ENCODE measurements at regions not wholly inside any gene's neighbourhood (a gene's known extent, or its start where the extent isn't known, plus 50 kb on each side); places are given as distances from the start of the nearest gene placed in this dataset.

DNA sequence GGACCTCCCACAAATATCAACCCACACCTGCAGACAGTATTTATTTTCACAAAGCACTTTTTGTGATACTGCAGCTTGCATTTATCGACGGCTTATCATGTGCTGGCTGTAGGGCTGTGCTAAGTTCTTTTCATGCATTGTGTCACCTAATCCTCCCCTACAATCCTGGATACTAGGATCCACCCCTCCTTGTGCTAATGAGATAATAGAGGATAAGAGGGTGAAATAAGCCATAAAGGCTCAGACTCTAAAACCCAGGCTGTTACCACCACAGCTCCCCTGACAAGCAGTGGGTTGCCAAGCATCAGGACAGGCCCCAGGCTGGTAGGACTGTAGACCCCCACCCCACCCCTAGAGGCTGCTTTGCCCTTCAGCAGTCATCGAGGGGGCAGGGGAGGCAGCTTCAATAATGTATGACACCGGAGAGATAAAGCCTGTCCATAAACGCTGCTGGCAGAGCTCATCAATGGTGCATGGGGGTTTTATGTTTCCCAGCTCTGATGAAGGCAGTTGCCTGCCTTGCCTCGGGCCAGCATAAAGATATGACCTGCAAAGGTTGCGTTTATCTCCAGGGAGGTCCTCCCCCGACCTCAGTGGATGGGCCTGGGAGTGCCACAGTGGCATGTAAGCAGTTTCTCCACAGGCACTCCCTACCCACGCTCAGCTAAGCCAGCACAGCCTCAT is 73.9 kb upstream of the C16orf82 start:
- H3K27me3 Mint-ChIP-seq: peaks cover 31% of the 10 kb centered on the region
- no peak for ATAC-seq (ENCODE audit: poor library complexity)
- ChIA-PET CTCF (no interaction called here), POLR2A (no interaction called here)
- intact Hi-C loops (cut with DNase I, micrococcal nuclease): no loop called here
- no peaks in the 10 kb centered on the region for H3K4me1 ChIP-seq (ENCODE audit: insufficient read depth, low read length)
- H3K4me3 ChIP-seq (ENCODE audit: low read length): no peak overlapping the region
- H3K27ac ChIP-seq (ENCODE audit: low read depth in 1 of 2, low read length in 2 of 2): no peak overlapping the region
- H3K4me3 Mint-ChIP-seq: no peak overlapping the region
- no peaks in the 10 kb centered on the region for H3K36me3 Mint-ChIP-seq (ENCODE audit: low read depth)
- H3K9me3 ChIP-seq (ENCODE audit: control insufficient read depth in 1 of 2, insufficient read depth in 1 of 2, low read length in 2 of 2): no peaks in the 10 kb centered on the region
- peaks cover 0 to 2% of the 10 kb centered on the region in 2 experiments for H3K27me3 ChIP-seq (ENCODE audit: control insufficient read depth in 1 of 2, insufficient read depth in 2 of 2, low read length in 2 of 2)
- H3K9me3 Mint-ChIP-seq: peaks cover 2% of the 10 kb centered on the region
- TF ChIP-seq, protein P1, sequence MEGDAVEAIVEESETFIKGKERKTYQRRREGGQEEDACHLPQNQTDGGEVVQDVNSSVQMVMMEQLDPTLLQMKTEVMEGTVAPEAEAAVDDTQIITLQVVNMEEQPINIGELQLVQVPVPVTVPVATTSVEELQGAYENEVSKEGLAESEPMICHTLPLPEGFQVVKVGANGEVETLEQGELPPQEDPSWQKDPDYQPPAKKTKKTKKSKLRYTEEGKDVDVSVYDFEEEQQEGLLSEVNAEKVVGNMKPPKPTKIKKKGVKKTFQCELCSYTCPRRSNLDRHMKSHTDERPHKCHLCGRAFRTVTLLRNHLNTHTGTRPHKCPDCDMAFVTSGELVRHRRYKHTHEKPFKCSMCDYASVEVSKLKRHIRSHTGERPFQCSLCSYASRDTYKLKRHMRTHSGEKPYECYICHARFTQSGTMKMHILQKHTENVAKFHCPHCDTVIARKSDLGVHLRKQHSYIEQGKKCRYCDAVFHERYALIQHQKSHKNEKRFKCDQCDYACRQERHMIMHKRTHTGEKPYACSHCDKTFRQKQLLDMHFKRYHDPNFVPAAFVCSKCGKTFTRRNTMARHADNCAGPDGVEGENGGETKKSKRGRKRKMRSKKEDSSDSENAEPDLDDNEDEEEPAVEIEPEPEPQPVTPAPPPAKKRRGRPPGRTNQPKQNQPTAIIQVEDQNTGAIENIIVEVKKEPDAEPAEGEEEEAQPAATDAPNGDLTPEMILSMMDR (IDR thresholded peaks at IDR 0.05): no peak
- no peaks in the 10 kb centered on the region for H3K36me3 ChIP-seq (ENCODE audit: insufficient read depth, low read length)
- H3K27ac Mint-ChIP-seq: no peak overlapping the region
- no peak for DNase-seq
- H3K4me1 Mint-ChIP-seq (ENCODE audit: low read depth): no peaks in the 10 kb centered on the region

DNA sequence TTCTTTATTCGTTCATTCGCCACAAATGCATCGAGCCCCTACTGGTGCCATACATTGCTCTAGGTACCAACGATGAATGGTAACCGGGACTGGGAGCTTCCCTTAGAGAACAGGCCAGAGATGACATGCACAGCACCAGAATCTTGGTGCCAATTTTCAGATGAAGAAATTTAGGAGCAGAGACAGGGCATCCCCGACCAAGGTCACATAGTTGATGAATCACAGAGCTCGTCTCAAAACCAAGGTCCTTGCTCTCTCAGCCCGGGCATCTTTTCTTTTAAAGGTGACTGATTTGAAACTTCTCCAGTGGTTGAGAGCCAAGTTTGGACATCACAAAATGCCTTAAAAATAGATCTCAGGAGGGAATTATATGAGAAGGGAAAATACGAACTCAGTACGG is 73.2 kb upstream of the C16orf82 start:
- Mint-ChIP-seq H3K4me1 (ENCODE audit: low read depth) (no peaks in the 10 kb centered on the region), H3K4me3 (no peak overlapping the region), H3K9me3 (peaks cover 2% of the 10 kb centered on the region), H3K27ac (no peak overlapping the region), H3K36me3 (ENCODE audit: low read depth) (no peaks in the 10 kb centered on the region), H3K27me3 (peaks cover 35% of the 10 kb centered on the region)
- Histone ChIP-seq H3K4me3 (ENCODE audit: low read length) (no peak overlapping the region), H3K27ac (ENCODE audit: low read depth in 1 of 2, low read length in 2 of 2) (no peak overlapping the region), H3K9me3 (ENCODE audit: control insufficient read depth in 1 of 2, insufficient read depth in 1 of 2, low read length in 2 of 2) (no peaks in the 10 kb centered on the region), H3K36me3 (ENCODE audit: insufficient read depth, low read length) (no peaks in the 10 kb centered on the region), H3K4me1 (ENCODE audit: insufficient read depth, low read length) (no peaks in the 10 kb centered on the region), H3K27me3 (ENCODE audit: control insufficient read depth in 1 of 2, insufficient read depth in 2 of 2, low read length in 2 of 2) (peaks cover 2 to 6% of the 10 kb centered on the region in 2 experiments)
- intact Hi-C loops (cut with DNase I, micrococcal nuclease): no loop called here
- TF ChIP-seq, protein P1 (IDR thresholded peaks at IDR 0.05): no peak
- DNase-seq (no peak), ATAC-seq (ENCODE audit: poor library complexity) (no peak)
- ChIA-PET POLR2A (no interaction called here), CTCF (no interaction called here)

DNA sequence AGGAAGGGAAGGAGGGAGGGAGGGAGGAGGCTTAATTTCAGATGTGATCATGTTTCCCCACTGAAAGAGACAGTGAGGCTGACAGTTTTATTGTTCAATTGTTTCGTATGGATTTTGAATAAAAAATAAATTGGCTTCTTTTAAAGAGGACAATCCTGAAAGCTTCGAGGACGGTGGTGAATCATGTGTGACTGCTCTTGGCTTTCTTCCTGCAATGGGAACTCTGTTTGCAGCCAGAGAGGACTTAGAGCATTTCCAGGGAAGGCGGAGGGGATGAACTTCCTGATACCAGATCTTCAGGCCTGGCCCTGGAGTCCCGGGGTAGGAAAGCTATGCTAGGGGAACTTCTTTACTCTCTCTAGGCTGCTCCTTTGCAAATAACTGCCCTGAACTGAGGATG is 72.8 kb upstream of the C16orf82 start:
- TF ChIP-seq, protein P1 (IDR thresholded peaks at IDR 0.05): no peak
- H3K4me1 Mint-ChIP-seq (ENCODE audit: low read depth): no peaks in the 10 kb centered on the region
- Histone ChIP-seq H3K9me3 (ENCODE audit: control insufficient read depth in 1 of 2, insufficient read depth in 1 of 2, low read length in 2 of 2) (no peaks in the 10 kb centered on the region), H3K4me3 (ENCODE audit: low read length) (no peak overlapping the region), H3K4me1 (ENCODE audit: insufficient read depth, low read length) (no peaks in the 10 kb centered on the region), H3K27me3 (ENCODE audit: control insufficient read depth in 1 of 2, insufficient read depth in 2 of 2, low read length in 2 of 2) (peaks cover 2 to 9% of the 10 kb centered on the region in 2 experiments), H3K36me3 (ENCODE audit: insufficient read depth, low read length) (no peaks in the 10 kb centered on the region), H3K27ac (ENCODE audit: low read depth in 1 of 2, low read length in 2 of 2) (no peak overlapping the region)
- ChIA-PET CTCF (no interaction called here), POLR2A (no interaction called here)
- ATAC-seq (ENCODE audit: poor library complexity): no peak
- H3K36me3 Mint-ChIP-seq (ENCODE audit: low read depth): no peaks in the 10 kb centered on the region
- no peak overlapping the region for H3K27ac Mint-ChIP-seq
- H3K9me3 Mint-ChIP-seq: peaks cover 2% of the 10 kb centered on the region
- H3K4me3 Mint-ChIP-seq: no peak overlapping the region
- intact Hi-C loops (cut with DNase I, micrococcal nuclease): no loop called here
- peaks cover 40% of the 10 kb centered on the region for H3K27me3 Mint-ChIP-seq
- DNase-seq: no peak
